ENCODE measurements at regions not wholly inside any gene's neighbourhood (a gene's known extent, or its start where the extent isn't known, plus 50 kb on each side); places are given as distances from the start of the nearest gene placed in this dataset.

DNA sequence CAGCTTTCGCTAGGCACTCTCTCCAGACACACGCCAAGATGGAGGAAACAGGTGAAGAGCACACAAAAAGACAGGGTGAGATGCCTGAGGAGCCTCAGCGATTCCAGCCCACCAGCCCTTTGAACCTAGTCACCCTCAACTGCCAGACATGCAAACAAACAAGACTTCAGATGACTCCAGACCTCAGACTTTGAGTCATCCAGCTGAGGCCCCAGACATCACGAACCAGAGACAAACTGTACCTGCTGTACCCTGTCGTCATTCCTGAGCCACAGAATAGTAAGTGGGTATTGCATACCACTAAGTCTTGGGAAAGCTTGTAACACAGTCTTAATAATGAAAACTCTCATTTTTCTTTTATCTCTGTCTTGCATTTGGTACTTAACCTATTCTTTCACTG is 126.6 kb upstream of the LSM8 start:
- TF ChIP-seq, protein P1, sequence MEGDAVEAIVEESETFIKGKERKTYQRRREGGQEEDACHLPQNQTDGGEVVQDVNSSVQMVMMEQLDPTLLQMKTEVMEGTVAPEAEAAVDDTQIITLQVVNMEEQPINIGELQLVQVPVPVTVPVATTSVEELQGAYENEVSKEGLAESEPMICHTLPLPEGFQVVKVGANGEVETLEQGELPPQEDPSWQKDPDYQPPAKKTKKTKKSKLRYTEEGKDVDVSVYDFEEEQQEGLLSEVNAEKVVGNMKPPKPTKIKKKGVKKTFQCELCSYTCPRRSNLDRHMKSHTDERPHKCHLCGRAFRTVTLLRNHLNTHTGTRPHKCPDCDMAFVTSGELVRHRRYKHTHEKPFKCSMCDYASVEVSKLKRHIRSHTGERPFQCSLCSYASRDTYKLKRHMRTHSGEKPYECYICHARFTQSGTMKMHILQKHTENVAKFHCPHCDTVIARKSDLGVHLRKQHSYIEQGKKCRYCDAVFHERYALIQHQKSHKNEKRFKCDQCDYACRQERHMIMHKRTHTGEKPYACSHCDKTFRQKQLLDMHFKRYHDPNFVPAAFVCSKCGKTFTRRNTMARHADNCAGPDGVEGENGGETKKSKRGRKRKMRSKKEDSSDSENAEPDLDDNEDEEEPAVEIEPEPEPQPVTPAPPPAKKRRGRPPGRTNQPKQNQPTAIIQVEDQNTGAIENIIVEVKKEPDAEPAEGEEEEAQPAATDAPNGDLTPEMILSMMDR (IDR thresholded peaks at IDR 0.05): no peak
- no peak for TF ChIP-seq EZH2 (IDR thresholded peaks at IDR 0.05; ENCODE audit: borderline replicate concordance, insufficient read depth, low read depth, low read length, poor library complexity, severe bottlenecking)

Data from B cell (primary cell).